HG03045 (cell line): ENCODE measurements at regions not wholly inside any gene's neighbourhood (a gene's known extent, or its start where the extent isn't known, plus 50 kb on each side); places are given as distances from the start of the nearest gene placed in this dataset.

Experiments used
- ATAC-seq: cut with Tn5 transposase; IDR thresholded peaks from one replicate; pipeline ENCODE4 v1.9.1; 2021; ENCODE audit warnings: mild to moderate bottlenecking, moderate library complexity; ENCODE audit not compliant: unreplicated experiment

DNA sequence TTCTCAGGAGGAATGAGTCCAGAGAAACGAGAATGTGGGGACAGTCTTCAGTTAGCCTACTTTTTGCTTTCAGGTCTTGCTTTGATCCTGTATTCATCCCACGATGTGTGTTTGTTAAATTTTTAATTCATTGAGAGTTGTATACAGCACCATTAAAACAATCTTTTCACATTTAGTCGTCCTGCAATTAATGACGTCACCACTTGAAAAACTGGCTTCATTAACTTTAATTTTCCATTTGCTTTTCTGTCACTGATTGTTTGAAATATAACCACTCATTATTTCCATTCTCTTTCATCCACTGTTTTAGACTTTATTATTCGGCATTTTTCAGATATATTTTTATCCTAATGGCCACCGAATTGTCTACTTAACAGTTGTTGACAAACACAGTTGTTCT is 146.9 kb downstream of the TFEC start:
- ATAC-seq: no peak

DNA sequence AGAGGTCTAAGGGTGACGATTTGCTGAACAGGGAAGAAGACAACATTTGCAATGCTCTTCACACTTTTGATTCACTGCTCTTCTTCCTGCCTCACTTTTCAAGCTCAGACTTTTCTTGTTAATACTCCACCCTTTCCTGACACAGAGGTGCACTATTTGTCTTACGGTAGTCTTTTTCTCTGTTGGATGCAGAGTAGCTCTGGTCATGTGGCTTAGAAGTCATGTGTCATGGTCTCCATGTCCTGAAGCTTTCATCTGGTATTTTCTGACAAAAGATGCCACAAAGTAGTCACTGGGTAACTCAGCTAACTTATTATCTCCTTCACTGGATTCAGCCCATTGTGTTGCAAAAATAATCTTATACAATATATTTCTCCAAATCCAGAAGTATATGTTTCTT is 149.1 kb downstream of the TFEC start:
- ATAC-seq: no peak

DNA sequence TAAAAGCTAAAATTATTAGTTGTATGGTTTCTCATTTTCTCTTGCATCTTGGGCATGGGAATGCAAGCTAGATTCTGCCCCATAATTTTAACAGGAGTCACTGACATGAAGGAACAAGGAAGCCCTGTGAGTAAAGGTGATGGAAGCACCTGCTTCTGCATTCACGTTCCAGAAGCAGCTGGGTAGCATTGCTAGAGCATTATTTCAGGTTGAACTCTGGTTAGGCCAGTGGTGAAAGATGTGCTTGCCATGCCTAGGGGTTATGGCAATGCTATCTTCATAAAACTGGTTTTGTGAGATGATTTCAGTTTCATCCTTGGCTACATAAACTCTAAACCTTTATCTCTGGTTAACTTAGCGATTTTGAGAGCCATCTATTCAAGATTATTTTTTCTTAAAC is 151.4 kb downstream of the TFEC start:
- no peak for ATAC-seq

DNA sequence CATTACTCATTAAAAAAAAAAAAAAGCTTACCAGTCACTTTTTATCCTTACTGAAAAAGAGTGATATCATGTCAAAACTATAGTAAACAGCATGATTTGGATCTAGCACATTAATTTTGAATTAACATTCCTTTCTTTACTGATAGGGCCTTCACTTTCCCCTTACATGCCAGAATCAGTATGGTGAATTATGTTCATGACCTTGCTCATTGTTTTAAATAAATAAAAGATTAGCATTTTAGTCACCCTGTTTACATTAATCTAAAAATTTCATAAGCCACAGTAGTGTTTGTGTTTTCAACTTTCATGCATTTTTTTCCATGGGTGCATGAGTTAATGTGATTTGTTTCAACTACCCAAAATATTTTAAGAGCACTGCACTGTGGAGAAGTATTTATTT is 160.8 kb downstream of the TFEC start:
- ATAC-seq: no peak

DNA sequence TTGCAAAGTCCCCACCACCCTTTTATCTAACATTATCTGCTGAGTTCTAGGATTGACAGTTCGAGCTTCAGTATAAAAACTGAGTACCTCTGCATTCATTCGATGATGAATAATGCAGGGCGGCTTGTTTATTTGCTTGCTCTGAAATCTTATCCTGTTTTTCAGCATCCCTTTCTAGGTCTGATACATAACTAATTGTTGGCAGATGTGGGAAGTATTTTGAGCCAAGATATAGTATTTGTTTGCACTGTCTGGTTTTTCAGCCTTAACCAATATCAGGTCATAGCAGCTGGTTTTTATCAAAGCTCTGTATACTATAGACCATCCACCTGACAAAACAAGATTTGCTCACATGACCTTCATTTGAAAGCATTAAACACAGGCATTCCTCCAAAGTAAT is 161.4 kb downstream of the TFEC start:
- no peak for ATAC-seq

DNA sequence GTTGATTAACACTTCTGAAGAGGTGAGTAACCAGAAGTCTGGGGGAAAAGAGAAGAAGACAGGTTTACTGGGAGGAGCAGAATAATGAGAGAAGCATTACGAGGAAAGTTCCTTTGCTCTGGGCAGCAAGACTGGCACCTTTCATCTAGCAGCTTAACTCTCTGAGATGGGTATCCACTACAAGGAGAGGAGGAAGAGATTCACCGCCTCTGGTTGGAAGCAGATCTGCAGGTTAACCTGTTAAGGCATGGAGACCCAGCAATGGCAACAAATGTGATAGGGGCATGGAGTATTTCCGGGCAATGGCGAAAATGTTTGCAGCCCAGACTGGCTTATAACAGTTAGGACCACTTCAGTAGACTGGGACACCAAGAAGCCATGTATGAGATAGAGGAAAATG is 162.2 kb downstream of the TFEC start:
- ATAC-seq: no peak

DNA sequence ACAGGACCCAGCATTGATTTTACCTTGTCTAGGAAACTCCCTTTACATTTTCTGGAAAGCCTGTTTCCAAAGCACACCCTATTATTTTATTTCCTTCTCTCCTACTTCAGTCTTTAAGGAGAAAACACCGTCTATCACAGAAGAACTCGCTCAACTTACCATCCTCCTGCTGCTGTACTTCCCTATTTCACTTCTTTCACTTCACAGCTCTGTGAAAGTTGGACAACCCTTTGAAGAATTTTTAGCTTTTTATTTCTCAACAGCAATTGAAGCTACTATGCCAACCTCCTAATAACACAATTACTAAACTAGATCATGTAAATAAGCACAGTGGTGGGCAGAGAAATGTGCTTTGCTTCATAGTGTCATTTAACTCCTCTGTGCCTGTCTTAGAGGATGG is 166.5 kb downstream of the TFEC start:
- no peak for ATAC-seq

DNA sequence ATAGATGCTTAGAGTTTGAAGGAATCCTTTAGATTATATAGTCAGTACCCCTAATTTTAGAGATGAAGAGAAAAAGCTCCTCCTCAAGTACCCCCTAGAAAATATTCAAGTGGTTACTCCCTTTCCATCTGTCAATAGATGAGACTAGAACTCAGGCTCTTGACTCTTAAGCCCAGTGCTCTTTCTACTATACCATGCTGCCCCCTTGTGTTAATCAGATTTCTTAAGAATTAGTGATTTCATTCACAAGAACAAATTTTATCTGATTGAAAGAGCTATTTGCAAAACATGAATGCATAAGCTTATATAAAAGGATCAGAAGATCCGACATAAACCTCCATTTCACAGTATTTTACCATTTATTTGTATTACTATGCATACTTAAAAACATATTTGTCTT is 179.3 kb downstream of the TFEC start:
- no peak for ATAC-seq

DNA sequence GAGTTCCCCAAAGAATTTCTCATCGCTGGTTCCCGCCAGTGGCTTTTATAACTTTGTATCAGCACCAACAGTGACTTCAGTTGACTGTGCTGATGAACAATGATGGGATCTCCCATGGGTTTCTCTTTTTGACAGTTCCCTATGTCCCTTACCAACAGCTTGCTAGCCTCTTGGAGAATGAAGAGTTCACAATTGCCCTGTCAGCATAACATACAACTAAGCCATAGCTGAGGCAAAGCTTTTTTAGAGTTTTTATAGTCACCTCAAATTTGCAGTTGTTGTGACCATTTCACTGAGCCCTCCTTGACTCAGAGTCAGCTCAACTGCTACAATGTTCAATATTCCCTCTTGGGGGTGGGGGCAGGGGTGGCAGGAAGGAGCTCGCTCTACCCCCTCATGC is 179.8 kb downstream of the TFEC start:
- ATAC-seq: no peak

DNA sequence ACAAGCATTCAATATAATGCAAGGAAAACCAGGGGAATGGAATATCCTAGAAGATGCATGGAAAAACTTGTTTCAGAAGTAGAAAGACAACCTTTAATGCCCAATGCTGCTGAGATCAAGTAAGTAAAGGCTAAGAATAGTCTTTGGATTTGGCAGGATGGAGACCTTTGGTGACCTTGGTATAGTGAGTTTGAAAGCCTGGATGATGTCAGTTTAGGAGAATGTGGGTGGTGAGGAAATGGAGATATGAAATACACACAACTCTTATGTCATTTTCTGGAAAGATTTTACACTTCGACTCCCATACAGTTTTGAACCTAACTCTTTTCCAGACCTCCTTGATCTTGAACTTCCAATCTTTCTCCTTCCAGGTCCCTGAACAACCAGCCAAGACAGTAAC is 185.7 kb downstream of the TFEC start:
- ATAC-seq: no peak

DNA sequence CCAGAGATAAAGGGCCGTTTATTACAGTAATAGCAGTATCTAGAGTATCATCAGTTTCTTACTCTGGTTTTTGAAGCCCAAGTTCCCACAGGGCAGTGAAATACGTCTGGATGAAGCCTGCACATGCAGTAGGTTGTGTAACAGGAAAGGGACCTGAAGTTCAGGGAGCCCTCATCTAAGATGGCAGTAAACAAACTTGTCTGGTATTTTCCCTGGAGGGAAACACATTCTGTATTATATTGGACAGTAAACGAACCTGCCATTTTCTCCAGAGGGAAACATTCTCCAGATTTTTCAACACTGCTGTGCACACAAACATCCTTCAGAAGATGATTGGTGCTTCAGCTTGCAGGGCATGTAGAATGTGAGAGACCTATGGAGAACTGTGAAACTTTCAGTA is 189.9 kb downstream of the TFEC start:
- no peak for ATAC-seq

DNA sequence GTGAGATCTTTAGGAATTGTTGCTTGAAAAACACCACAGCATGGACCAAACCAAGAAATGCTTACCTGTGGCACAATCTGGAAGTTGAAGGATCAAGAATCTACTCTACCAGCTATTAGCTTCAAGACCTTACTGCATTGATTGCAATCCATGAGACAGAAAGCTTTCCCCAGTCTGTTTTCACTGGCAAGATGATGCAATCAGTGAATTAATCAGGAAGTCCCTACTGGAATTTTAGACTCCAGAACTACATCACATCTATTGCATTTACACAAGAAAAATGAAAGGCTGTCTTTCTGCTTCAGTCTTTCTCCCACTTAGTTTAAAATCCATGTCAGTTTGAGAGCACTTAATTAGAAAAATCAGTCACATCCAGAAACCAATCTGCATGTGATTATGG is 191.7 kb downstream of the TFEC start:
- no peak for ATAC-seq

DNA sequence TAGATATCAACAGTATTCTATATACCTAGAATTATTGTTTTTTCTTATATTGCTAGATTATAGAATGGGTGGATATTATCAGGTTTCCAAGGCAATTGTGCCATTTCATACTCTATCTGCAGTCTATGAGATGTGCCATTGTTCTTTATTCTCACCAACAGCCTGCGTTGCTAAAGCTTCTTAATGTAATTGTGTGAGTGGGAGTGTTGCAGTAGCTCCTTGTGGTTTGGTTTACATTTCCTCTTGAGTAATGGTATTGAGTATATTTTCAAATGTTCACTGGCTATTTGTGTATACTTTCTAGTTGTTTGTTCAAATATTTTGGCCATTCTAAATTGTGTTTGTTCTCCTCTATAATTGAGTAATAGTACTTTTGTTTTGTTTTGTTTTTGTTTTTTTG is 199.2 kb downstream of the TFEC start:
- no peak for ATAC-seq

DNA sequence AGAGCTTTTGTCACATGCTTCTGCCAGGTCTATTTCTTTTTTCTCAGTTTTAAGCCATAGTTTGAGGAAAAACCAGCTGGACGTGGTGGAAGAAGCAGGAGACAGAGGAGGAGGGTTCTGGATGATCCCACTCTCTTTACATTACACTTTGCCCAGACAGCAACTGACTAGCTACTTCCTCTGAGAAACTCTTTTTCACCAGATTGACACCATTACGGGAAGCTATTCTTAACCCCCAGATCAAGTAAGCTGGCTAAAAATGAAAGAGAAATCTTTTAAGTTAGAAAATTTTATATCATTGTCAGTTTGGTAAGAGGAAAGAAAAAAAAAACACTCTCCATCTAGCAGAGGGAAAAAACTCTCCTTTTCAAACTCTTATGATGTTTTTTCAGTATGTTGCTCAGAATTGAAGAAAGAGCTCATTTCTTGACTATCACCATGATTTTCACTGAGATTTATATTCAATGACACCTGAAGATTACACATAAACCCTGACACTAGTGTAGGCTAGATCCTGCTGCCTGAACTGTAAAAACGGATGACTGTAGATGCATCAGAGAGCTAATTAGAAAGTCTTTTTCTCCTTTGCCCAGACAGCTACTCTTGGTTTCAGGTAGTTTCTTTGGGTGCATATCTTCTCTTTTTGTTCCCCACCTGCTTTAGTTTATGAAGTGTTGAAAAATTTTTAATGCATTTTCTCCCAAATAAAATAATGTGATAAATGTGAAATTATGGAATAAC is 203.1 kb downstream of the TFEC start:
- no peak for ATAC-seq

DNA sequence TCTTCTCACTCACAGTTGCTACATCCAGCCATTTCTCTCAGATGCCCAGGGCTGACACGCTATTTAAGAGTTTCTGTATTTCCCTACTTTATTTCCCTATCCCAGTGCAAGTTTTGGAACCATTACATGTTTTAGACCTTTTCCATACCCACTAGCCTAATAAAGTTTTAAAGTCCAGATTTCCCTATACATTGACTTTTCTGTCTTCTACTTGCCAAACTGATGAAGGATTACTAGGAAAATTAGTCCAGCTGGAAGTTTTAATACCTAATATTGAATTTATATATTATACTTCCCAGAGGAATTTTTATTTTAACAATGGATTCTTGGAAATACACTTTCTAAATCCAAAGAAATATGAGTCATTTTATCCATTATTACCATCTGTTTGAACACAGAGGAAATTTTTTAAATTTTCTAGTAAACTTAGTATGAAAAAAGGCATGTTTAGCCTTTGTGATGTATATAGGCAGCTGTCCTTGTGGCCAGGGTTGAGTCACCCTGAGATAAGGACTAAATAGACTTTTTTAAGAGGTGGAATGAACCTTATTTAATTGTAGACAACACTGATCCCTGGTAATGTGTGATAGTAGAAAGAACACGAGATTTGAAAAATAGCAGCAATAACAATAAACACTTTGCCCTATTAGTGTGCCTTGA is 205.0 kb downstream of the TFEC start:
- ATAC-seq: no peak

DNA sequence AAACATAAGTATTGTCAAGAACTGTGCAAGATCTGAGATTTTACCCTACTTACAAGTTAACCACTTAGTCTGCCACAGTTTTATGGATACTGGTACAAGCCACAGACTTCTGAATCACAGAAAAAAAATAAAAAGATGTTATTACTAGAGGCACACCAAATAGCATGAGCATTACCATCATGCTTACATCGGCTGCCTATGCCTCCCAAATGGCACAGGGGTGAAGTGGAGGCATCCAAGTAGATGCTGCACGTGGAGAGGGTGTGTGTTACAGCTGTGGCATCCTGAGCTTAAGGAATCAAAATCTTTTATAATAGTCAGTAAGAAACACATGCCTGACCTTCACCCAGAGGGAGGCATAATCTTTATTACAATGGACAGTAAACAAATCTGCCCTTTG is 207.8 kb downstream of the TFEC start:
- no peak for ATAC-seq

DNA sequence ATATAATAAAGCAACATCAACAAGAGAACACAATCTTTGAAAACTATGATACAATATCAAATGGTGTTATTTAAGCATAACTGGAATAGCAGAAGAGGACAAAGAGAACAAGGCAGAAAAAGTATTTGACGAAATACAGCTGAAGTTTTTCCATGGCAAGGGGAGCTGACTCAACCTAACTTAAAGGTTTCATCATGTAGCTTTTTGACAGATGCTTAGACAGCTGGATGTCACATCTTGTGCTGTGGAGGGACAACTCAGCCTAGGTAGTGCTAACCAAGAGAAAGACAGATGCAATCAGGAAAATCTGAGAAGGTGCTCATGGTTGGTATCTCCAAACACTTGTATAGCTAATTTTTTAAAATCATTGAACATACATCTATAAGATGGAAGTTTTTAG is 208.2 kb downstream of the TFEC start:
- ATAC-seq: no peak

DNA sequence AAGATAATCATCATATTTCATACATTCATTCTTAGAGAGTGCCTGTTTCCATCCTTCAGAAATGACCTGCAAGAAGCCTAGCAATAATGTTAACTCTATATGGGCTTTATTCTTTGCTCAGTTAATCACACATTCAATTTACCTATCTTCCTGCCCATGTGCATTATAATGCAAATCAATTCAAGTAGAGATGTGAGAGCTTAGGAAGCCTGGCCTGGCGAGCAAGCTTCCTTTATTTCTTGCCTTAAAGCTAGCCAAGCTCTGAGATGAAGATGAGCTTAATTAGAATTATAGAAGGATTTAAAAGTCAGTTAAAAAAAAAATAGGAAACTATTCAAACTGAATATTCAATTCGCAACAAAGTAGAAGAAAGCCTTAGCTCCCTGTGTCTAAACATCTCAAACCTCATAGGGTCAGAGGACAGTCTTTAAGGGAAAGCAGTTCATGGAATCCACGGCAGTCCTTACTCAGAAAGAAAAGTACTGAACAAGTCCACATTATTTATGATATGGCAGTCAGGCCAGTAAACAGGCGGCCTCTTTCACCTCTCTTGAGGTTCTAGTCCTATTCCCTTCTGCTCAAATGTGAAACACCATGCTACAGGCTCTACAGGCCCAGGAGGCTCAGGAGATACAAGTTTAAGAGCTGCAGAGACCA is 214.1 kb downstream of the TFEC start:
- ATAC-seq: no peak

DNA sequence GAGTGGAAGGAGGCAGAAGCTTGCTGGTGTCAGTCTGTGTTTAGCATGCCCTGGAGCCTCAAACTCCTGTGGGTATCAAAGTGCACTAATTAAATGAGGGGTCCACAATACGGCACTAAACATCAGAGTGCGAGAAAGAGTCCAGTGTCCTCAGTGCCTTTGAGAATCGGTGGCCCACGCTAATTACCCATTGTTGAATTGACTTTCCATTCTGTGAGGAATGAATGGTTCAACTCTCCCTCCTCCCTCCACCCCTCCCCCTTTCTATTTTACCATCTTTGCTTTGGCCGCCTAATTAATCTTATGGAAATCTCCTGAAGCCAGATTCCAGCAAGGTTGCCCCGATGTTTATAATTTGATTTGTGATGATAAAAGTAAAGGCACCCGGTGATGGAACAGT is 217.8 kb downstream of the TFEC start:
- ATAC-seq: no peak

DNA sequence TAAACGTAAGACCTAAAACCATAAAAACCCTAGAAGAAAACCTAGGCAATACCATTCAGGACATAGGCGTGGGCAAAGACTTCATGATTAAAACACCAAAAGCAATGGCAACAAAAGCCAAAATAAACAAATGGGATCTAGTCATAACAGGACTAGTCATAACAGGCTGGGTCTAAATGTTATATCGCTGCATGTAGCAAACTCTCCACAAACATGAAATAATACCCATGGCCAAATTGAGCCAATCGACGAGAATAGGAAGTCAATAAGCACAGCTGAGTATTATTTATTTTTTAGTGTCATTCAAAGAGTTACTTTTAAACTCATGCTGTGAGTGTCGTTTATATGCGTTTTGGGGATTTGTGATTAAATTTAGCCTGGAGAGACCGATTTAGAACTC is 225.1 kb downstream of the TFEC start:
- ATAC-seq: no peak

DNA sequence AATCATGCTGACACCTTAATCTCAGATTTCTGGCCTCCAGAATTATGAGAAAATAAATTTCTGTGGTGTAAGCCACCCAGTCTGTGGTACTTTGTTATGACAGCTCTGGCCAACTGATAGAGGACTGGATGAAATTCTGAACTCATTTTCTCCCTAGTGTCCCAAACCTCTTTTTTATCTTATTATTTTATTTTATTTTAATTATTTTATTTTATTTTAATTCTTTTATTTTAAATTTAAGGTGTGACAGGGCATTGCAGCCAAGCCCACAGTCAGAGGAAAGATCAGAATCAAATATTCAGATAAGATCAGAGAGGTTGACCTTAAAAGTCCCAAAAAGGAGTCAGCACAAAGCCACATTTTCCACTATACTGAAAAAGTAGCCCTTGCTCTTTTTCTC is 228.1 kb downstream of the TFEC start:
- ATAC-seq: no peak

DNA sequence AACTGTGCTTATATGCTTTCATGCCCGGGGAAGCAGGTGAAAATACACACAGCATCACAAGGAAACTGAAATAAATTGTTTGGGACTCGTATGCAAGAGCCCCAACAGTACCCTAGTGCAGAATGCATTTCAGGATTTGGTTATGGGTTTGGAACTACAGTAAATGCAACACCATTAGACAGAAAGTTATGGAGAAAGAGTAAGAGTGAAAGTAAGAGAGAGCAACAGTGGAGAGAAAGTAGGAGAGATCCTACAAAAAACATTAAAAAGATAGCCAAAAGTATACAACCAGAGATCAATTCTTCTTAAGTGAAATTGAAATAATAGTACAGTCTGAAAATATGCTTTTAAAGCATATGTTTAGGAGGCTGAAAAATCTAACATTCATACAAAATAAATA is 231.1 kb downstream of the TFEC start:
- no peak for ATAC-seq
